HEK293 (cell line): ENCODE measurements at regions not wholly inside any gene's neighbourhood (a gene's known extent, or its start where the extent isn't known, plus 50 kb on each side); places are given as distances from the start of the nearest gene placed in this dataset.

ENCODE experiments used
- CTCF ChIA-PET: fragments of 350-600 bp; formaldehyde crosslinking; extraction: SDS; loops from one replicate; lab custom pipeline; 2021; ENCODE audit warnings: antibody characterized with exemption; lab: Yijun Ruan, JAX
- POLR2A ChIA-PET: fragments of 300-600 bp; formaldehyde crosslinking; extraction: SDS; loops from one replicate; lab custom pipeline; 2020; ENCODE audit warnings: antibody characterized with exemption, inconsistent platforms; lab: Yijun Ruan, JAX
- H3K27ac ChIP-seq: fragments of 200-500 bp; sonication (Bioruptor generic); 2 replicates; pipeline ENCODE4 v1.5.1; 2014; ENCODE audit warnings: low read depth, low read length, control low read depth, inconsistent platforms; ENCODE audit errors: extremely low read depth
- H3K36me3 ChIP-seq, 2 experiments: fragments of 200-500 bp in 1 of 2; sonication (Bioruptor generic) in 1 of 2; 1 replicate in 1 of 2; 2 replicates in 1 of 2; pipeline ENCODE4 v1.5.1; 2014 to 2017; ENCODE audit warnings: inconsistent platforms in 2 of 2, low read length in 2 of 2; ENCODE audit not compliant: control insufficient read depth in 2 of 2, insufficient read depth in 1 of 2
- H3K4me1 ChIP-seq: fragments of 200-500 bp; sonication (Bioruptor generic); 2 replicates; pipeline ENCODE4 v1.5.1; 2014; ENCODE audit warnings: mild to moderate bottlenecking, low read length, inconsistent platforms; ENCODE audit not compliant: control insufficient read depth, insufficient read depth
- H3K4me3 ChIP-seq: 2 replicates; pipeline ENCODE4 v1.5.1; 2011; ENCODE audit warnings: low read depth, mild to moderate bottlenecking, control low read depth, low read length, moderate library complexity
- H3K9me3 ChIP-seq: fragments of 200-500 bp; sonication (Bioruptor generic); 2 replicates; pipeline ENCODE4 v1.5.1; 2014; ENCODE audit warnings: low read depth, low read length, inconsistent platforms; ENCODE audit not compliant: control insufficient read depth, insufficient read depth
- IKZF3 ChIP-seq: fragments of 450-650 bp; IDR thresholded peaks from 2 replicates; pipeline ENCODE4 v1.5.0; 2018; ENCODE audit warnings: missing biosample characterization, mild to moderate bottlenecking, missing genetic modification characterization, moderate library complexity
- KLF1 ChIP-seq: fragments of 450-650 bp; formaldehyde crosslinking; IDR thresholded peaks from 2 replicates; pipeline ENCODE4 v1.5.1; 2016; ENCODE audit warnings: missing biosample characterization, missing genetic modification characterization
- KLF7 ChIP-seq: fragments of 450-650 bp; formaldehyde crosslinking; IDR thresholded peaks from 2 replicates; pipeline ENCODE4 v1.5.1; 2016; ENCODE audit warnings: missing biosample characterization, missing genetic modification characterization, borderline replicate concordance
- TCF7L2 ChIP-seq: IDR thresholded peaks from 2 replicates; pipeline ENCODE4 v1.6.1; 2011; ENCODE audit warnings: low read depth, mild to moderate bottlenecking, inconsistent platforms, low read length, moderate library complexity, borderline replicate concordance
- TRIM28 ChIP-seq: IDR thresholded peaks from 2 replicates; pipeline ENCODE4 v1.6.1; 2011; ENCODE audit warnings: low read length, control low read depth, borderline replicate concordance
- ZBTB44 ChIP-seq: fragments of 450-650 bp; IDR thresholded peaks from 2 replicates; pipeline ENCODE4 v1.5.1; 2018; ENCODE audit warnings: missing biosample characterization, mild to moderate bottlenecking, missing genetic modification characterization
- ZBTB48 ChIP-seq: fragments of 450-650 bp; formaldehyde crosslinking; IDR thresholded peaks from 2 replicates; pipeline ENCODE4 v1.5.1; 2016; ENCODE audit warnings: missing biosample characterization, missing genetic modification characterization
- ZBTB7A ChIP-seq: fragments of 450-650 bp; formaldehyde crosslinking; IDR thresholded peaks from 2 replicates; pipeline ENCODE4 v1.5.1; 2016; ENCODE audit warnings: low read depth, missing biosample characterization, missing genetic modification characterization
- ZNF112 ChIP-seq: fragments of 450-650 bp; formaldehyde crosslinking; IDR thresholded peaks from 2 replicates; pipeline ENCODE4 v1.5.0; 2017; ENCODE audit warnings: missing biosample characterization, missing genetic modification characterization
- ZNF133 ChIP-seq: fragments of 450-650 bp; formaldehyde crosslinking; IDR thresholded peaks from 2 replicates; pipeline ENCODE4 v1.5.1; 2016; ENCODE audit warnings: missing biosample characterization, missing genetic modification characterization
- ZNF146 ChIP-seq: fragments of 450-650 bp; formaldehyde crosslinking; IDR thresholded peaks from 2 replicates; pipeline ENCODE4 v1.5.1; 2016; ENCODE audit warnings: missing biosample characterization, missing genetic modification characterization
- ZNF184 ChIP-seq: fragments of 450-650 bp; IDR thresholded peaks from 2 replicates; pipeline ENCODE4 v1.5.1; 2018; ENCODE audit warnings: missing biosample characterization, mild to moderate bottlenecking, missing genetic modification characterization
- ZNF621 ChIP-seq: fragments of 450-650 bp; formaldehyde crosslinking; IDR thresholded peaks from 2 replicates; pipeline ENCODE4 v1.5.1; 2017; ENCODE audit warnings: missing biosample characterization, missing genetic modification characterization
- ZSCAN18 ChIP-seq: fragments of 450-650 bp; formaldehyde crosslinking; IDR thresholded peaks from 2 replicates; pipeline ENCODE4 v1.5.1; 2016; ENCODE audit warnings: missing biosample characterization, missing genetic modification characterization
- TF ChIP-seq, protein P1 (sequence below): fragments of 450-650 bp; formaldehyde crosslinking; IDR thresholded peaks from 2 replicates; pipeline ENCODE4 v1.5.1; 2016; ENCODE audit warnings: missing biosample characterization, missing genetic modification characterization

DNA sequence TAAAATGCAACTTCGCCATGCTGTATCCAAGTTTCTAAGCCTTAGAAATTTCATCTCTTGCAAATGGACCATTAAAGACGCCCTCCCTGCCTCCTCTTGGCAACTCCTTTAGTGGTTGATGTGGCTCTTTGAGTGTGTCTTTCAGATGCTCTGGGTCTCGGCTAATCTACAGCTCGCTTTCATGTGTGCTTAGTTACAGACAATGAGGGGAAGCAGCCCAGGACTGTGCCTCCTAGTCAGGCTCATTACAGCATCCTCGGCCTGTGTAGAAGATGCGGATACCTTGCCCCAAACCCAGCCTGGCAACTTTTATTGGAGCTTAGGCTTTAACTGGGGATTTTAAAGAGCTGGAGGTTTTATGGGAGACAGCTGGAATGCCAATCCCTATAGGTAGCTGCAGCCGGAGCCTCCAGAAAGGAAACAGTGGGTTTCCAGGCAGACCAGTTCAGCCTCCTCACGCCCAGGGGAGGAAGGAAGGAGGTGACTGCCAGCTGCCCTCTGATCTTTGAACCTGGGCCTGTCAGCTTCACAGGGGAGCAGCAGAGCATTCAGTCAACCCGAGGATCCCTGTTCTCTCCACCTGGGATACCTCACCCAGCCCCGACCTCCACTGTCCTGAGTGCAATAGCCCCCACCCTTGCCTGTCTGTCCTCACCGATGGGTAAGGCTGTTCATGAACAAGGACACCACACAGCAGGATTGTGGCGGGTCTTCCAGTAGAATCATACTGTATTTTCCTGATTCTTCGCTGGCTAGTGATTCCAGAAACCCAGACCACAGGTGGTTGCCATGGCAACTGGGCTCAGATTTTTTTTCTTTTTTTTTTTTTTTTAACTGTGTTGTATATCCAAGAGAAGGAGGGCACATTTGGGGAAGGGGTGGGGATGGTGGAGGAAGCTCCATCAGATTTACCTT, 638.5 kb downstream of the MED13L start:
- POLR2A ChIA-PET = no interaction called here
- CTCF ChIA-PET = interaction anchor here (0.5 to 0.6 kb wide), 2 partner anchors 111 to 970 kb away, joined by 3 to 4 read pairs; no protein-coding TSS in a partner anchor
- TF ChIP-seq IKZF3 (tag by site-specific recombination) (no peak), KLF7 (tag by site-specific recombination) (no peak), ZBTB44 (tag by site-specific recombination) (no peak), ZNF112 (tag by site-specific recombination) (no peak), TCF7L2 (no peak), ZBTB48 (tag by site-specific recombination) (no peak), ZBTB7A (tag by site-specific recombination) (no peak), TRIM28 (no peak), ZNF133 (no peak), KLF1 (tag by site-specific recombination) (no peak)
- H3K36me3 ChIP-seq = no peaks in the 10 kb centered on the region
- H3K9me3 ChIP-seq = no peaks in the 10 kb centered on the region
- H3K4me3 ChIP-seq = no peak overlapping the region
- no peak overlapping the region for H3K27ac ChIP-seq
- no peaks in the 10 kb centered on the region for H3K4me1 ChIP-seq

DNA sequence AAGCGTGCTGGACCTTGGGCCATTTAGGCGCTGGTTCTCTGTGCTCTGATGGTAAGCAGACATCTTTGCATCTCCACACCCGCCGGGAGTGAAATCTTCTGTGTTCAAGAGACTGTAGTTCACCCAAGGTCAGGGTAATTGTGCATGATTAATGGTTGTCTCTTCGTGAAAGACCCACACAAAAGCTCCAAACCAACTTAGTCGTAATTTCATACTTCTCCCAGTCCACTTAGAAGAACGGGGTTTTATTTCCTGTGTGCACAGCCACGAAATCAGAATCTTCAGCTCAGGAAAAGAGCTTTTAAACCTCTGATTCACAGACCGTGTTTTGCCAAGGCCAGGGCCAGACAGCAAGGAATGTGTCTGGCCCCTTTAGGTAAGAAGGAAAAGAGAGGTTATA, 640.9 kb downstream of the MED13L start:
- TF ChIP-seq, protein P1, sequence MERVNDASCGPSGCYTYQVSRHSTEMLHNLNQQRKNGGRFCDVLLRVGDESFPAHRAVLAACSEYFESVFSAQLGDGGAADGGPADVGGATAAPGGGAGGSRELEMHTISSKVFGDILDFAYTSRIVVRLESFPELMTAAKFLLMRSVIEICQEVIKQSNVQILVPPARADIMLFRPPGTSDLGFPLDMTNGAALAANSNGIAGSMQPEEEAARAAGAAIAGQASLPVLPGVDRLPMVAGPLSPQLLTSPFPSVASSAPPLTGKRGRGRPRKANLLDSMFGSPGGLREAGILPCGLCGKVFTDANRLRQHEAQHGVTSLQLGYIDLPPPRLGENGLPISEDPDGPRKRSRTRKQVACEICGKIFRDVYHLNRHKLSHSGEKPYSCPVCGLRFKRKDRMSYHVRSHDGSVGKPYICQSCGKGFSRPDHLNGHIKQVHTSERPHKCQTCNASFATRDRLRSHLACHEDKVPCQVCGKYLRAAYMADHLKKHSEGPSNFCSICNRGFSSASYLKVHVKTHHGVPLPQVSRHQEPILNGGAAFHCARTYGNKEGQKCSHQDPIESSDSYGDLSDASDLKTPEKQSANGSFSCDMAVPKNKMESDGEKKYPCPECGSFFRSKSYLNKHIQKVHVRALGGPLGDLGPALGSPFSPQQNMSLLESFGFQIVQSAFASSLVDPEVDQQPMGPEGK (tag by site-specific recombination) = no peak
- no peak for TF ChIP-seq ZNF184
- ChIA-PET CTCF (no interaction called here), POLR2A (no interaction called here)
- no peaks in the 10 kb centered on the region for H3K9me3 ChIP-seq
- H3K4me3 ChIP-seq = no peak overlapping the region
- no peaks in the 10 kb centered on the region for H3K4me1 ChIP-seq
- no peaks in the 10 kb centered on the region for H3K36me3 ChIP-seq
- no peak overlapping the region for H3K27ac ChIP-seq

DNA sequence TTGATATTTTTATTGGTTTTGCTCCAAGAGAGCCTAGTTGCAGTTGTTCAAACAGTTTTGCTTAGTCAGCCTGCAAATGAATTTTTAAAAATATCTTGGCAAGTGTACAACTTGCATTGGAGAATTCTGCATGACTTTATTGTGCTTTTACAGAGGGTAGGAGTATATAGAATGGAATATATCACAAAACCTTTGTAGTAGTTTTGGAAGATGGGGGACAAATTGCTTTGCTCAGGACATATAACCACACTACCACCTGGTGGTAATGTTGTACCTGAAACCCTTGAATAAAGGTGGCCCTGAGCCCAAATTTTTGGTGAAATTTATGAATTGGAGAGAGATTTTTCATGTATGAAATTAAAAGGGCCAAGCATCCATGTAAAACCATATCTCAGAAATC, 645.2 kb downstream of the MED13L start:
- Histone ChIP-seq H3K36me3 (no peaks in the 10 kb centered on the region), H3K9me3 (no peaks in the 10 kb centered on the region)
- ChIA-PET POLR2A (no interaction called here), CTCF (no interaction called here)
- TF ChIP-seq ZSCAN18 = no peak
- no peak for TF ChIP-seq ZNF621 (tag by site-specific recombination)
- no peak for TF ChIP-seq ZNF146 (tag by site-specific recombination)
- TF ChIP-seq, all 188 proteins: peak for 0
- no peaks in the 10 kb centered on the region for H3K4me1 ChIP-seq
- no peak overlapping the region for H3K27ac ChIP-seq
- no peak overlapping the region for H3K4me3 ChIP-seq
